NCI-H1417 treated with DMSO at 0.1 percent for 48 hours (cell line): ENCODE measurements at regions not wholly inside any gene's neighbourhood (a gene's known extent, or its start where the extent isn't known, plus 50 kb on each side); places are given as distances from the start of the nearest gene placed in this dataset.
"Not testable (repeated sequence)": the region's sequence is repeated elsewhere in the genome, so short reads cannot be mapped to it uniquely, and the experiment has no call there.

Experiments
- DNase-seq: peaks from one replicate; lab custom pipeline; 2025; lab: John Stamatoyannopoulos, UW

DNA sequence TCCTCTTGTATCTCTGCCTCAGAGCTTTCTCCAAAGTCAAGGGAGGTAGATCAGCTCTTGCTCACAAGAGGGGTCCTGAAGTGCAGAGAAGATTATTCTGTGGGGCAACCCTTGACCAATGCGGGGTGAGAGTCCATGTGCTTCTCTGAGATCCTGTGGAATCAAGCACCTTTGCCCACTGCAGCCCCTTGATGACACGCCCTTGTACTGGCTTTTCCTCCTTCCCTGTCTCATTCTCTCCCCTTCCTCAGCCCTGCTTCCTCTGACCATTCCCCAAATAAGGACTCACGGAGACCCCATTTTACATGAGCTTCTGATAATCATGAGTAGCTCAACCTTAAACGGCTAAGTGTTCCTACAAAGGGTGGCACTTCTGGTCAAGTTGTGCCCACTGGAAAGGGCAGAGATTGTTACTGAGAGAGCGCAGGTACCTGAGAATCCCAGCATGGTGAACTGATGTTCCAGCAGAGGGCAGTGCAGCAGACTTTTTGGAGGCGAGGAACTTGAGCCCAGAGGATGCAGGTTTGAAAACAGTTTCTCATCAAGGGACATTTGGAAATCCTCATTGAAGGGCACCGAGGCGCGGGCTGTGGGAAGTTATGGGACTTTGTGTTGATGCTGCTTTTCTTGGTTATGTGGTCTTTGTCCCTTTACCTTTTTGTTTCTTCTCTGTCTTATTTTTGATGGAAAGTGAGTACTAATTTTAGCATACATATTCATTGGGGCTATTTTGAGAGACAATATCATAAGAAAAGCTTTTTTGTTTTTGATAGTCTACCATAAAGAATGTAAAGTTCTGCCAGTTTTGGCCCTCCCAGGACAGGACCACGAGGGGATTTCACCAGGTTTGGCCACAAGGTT, 201.3 kb downstream of the RBM46 start:
- peak; percentile 22 for DNase-seq

DNA sequence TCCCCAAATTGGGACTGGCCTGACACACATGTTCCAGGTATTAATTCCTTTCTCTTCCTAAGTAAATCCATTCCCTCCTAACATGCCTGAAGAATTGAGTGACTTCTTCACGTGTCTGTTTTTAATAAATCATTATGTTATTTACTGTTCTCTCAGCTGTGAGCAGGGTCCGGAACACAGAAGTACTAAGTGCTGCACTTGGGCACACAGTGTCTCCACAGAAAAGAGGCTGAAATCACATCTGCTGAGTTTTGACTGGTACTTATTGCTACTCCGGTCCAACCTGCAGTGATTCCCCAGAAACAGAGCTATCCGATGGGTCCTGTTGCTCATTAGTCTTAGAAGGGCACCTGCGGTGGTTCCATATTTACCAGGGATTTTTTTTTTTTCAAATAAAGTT, 202.6 kb downstream of the RBM46 start:
- DNase-seq, result no peak

DNA sequence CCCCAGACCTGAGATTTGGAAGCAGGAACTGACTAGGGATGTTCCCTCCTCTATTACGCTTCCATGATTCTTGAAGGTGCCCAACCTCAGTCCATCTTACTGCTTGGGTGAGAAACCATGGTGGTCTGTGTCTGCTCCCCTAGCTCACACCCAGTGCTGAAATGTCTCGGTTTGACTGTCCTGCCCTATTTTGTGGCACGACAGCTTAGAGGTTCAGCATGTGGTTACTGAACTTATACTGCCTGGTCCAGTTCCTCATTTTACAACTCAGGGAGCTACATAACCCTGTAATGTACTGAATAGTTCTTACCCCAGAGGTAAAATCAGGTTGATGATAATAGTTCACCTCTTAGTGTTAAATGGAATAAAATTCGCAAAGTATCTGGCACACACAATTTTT, 203.1 kb downstream of the RBM46 start:
- no peak for DNase-seq

DNA sequence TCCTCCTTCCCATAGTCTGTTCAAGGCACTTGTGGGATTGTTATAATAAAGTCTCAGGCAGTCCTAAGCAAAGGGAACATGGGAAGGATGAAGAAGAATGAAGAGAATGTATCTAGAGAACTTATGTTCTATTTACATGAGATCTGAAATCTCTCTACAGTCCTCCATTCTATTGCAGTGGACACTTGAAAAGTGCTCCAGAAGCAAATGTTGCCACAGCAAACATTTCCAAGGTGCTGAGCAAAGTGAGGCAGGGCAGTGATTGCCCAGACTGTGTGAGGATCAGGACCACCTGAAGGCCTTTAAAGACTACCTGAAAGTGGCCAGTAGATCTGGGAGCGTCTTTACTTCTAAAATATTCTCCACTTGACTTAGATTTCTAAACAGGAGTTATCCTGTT, 203.5 kb downstream of the RBM46 start:
- no peak for DNase-seq

DNA sequence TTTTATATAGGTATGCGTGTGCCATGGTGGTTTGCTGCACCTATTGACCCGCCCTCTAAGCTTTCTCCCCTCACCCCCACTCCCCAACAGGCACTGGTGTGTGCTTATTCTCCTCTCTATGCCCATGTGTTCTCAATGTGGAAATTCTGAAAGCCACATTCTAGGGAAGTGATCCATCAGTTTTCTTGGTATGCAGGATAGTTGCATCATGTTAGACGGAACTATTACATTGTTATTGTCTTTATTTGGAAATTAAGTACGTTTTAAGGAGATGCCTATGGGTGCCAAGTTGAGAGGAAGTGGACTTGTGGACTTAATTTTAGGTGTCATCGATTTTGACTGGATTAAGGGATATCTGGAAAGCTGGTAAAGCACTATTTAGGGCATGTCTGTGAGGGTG, 204.6 kb downstream of the RBM46 start:
- DNase-seq, result no peak

DNA sequence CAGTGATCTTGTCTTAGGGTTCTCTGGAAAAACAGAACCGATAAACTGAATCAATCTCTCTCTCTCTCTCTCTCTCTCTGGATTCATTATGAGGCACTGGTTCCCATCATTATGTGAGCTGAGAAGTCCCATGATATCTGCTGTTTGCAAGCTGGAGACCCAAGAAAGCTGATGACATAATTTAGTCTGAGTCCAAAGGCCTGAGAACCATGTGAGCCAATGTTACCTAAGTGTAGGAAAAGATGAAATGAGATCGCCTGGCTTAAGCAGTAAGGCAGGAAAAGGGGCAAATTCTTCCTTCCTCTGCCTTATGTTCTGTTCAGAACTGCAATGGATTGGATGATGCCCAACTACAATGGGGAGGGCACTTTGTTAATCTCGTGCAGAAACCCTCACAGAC, 207.4 kb downstream of the RBM46 start:
- DNase-seq, result no peak

DNA sequence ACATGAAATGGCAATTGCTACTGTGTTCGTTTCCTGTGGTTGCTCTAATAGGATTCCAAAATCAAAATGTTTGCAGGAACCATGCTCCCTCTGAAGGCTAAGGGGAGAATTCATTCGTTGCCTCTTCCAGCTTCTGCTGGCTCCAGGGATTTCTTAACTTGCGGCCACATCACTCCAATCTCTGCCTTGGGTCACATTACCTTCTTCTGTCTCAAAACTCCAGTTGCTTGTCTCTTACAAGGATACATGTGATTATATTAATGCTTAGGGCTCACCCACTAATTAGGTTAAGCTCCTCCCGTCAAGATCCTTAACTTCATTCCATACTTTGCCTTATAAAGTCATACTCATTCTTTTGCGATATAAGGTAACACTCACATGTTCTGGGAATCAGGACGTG, 208.4 kb downstream of the RBM46 start:
- DNase-seq, result no peak

DNA sequence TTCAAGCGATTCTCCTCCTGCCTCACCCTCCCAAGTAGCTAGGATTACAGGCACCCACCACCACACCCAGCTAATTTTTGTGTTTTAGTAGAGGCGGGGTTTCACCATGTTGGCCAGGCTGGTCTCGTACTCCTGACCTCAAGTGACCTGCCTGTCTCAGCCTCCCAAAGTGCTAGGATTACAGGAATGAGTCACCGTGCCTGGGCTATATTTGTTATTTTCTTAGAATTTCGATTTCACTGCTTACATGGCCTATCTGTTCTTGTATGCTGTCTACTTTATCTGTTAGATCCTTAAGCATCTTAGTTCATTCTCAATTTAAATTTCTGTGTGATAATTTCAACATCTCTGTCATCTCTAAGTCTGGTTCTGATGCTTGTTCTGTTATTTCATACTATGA, 210.6 kb upstream of the NPY2R start:
- not testable (repeated sequence) for DNase-seq

DNA sequence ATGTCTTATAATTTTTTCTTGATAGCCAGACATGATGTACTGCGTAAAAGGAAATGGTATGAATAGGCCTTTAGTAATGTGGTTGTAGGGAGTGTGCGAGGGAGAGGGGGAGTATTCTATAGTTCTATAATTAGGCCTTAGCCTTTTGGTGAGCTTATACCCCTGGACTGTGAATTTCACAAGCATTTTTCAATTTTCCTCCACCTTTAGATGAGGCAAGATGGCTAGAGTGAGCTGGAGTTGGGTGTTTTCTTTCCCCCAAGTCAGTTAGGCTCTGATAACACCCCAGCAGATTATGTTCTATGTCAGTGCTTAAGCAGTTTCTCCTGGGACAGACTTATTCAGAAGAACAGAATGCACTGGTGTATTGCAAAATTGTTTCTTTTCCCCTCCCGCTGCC, 210.2 kb upstream of the NPY2R start:
- DNase-seq, result no peak

DNA sequence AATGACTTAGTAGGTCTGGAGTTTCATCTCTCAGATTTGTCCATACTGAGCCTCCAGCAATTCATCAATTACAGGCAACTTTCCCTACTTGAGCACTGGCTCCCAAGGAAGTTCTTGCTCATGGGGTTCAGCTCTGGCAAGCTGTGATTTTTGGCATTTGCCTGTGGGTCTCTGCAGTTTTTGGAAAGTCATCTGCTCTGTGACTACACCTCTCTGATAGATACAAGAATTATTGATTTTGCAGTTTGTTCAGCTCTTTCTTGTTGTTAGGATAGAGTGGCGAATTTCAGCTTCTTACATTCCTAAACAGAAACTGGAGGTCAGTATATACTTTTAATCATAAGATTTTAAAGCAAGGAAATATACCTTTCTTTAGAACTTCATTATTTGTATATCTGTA, 209.7 kb upstream of the NPY2R start:
- DNase-seq, result no peak

DNA sequence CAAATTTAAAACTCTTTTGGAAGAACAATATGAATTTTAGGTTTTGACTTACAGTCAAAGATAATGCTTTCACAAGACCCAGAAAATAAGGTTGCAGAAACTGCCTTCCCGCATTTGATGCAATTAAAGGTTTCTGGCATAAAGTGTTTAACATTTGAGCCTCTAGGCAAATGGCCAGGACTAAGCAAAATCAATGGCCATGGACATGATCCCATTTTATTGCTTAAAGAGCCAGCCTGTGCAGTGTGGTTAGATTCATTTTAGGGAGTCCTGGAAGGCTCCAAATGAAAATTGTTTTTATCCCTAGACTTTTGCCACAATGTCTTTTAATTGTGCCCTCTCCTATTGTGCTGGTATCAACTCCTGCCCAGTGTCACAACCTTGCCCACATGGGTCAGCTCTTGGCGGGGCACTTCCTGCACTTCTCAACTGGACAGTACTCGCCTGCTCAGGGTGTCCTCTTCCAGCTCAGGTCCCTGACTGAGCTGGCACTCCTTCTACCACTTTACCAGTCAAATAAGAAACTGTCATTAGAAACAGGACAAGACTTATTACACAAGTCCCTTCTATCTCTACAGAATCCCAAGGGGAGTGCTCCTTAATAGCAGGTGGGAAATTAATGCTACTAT, 208.4 kb upstream of the NPY2R start:
- DNase-seq, result no peak

DNA sequence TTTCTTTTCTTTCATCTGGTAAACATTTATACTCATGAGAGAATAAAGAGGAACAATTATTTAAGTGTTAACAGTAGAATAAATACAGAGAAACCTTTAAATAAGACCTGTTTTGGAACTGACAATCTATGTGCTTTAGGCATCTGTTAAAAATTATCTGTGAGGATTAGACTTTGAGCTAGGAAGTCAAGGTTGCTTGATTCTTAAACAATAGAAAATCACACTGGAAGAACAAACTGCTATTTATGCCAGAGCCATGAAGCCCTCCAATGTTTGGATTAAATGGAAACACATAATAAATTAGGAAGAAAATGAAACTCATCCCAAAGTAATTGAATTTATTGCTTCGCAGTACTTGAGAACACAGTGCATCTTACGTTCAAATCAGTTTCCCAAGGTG, 207.2 kb upstream of the NPY2R start:
- no peak for DNase-seq

DNA sequence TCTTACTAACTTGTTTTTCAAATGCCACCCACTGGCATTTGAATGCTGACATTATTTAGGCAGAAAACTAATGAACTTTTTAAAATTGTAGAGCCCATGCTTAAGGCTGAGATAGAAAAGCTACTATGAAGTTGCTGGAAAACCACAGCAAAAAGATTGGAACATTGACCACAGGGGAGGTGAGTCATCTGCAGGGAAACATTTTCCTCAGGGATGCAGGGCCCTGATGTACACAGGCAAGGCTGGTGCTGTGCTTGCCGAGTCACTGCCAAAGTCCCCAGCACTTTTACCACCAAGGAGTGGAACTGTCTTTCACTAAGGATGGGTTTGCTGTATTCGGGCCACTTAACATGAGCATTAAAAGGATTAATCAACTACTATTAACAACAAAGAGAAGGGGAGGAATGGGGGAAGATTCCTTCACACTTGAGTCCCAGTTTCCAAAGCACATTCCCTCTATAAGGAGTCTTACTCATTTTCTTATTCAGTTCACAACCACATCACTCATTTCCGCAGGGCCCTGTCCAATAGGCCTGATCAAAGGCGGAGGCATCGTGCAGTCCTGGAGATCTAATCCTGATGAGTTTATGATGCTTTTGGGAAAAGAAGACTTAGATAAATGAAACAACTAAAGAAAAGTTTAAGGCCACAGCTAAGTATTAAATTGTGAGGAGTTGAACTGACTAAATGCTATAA, 202.9 kb upstream of the NPY2R start:
- DNase-seq, result no peak

DNA sequence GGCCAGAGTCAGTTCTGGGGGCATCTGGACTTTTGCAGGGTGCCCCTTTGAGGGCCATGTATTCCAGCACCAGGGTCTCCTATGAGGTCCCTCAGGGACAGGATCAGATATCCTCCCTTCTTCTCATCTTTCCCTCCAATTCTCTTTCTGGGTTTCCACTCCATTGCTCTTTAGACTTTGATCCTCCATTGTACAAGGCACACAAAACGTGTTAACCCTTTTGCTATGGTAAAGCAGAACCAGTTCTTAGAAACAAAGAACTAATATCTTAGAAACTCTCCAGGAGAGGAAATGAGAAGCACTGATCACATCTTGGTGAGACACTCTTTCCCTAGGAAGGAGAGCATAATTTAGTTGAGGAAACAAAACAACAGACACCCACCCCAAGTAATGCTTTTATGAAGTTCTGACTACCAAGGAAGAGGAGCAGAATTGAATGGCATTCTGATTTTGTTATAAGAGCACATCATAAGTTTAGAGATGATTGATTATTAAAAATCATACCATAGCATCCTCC, 200.7 kb upstream of the NPY2R start:
- DNase-seq, result no peak

DNA sequence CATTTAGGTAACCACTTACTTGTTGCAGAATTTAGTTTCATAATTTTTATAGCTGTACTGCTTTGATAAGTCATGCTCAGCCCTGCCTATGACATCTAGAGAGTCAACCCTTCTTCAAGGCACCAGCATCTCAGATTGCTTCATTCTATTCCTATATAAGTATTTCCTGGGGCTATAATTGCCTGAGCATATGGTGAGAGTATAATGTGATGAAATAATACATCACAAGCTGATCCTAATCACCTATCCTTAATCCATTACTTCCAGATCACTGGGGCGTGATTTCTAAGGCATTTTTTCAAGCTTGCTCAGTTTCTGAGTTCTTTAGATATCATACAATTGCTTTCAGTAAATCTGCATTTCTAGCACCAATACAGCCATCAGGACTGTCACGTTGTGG, 200.0 kb upstream of the NPY2R start:
- DNase-seq, result no peak

DNA sequence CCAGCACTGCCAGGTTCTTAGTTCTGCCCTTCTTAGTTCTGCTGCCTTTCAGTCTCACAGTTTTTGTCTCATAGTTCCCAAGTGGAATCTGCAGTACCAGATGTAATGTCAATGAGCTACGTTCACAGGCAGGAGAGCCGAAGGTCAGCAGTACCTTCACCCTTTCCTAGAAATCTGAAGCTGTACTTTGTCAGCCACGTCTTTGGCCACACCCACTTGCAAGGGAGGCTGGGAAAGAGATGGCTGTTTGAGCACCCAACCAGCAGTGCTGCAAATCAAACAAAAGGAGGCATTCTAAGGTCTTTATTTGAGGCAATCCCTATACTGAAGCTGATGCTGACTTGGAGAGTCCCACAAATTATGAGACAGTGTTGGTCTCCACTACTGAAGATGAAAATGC, 199.1 kb upstream of the NPY2R start:
- no peak for DNase-seq

DNA sequence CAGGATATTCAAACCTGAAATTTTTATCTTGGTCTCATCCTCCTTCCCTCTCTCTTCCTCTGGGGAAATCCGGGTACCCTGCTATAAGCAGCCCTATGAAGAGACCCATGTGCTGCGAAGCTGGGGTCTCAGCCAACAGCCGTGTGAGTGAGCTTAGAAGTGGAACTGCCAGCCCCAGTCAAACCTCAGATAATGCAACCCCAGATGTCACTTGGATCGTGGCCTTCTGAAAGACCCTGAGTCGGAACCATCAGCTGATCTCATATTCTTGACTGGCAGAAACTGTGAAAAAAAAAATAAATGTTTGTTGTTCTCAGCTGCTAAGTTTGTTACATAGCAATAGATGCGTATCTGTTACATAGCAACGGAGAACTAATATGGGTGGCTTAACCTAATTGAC, 198.1 kb upstream of the NPY2R start:
- DNase-seq, result no peak

DNA sequence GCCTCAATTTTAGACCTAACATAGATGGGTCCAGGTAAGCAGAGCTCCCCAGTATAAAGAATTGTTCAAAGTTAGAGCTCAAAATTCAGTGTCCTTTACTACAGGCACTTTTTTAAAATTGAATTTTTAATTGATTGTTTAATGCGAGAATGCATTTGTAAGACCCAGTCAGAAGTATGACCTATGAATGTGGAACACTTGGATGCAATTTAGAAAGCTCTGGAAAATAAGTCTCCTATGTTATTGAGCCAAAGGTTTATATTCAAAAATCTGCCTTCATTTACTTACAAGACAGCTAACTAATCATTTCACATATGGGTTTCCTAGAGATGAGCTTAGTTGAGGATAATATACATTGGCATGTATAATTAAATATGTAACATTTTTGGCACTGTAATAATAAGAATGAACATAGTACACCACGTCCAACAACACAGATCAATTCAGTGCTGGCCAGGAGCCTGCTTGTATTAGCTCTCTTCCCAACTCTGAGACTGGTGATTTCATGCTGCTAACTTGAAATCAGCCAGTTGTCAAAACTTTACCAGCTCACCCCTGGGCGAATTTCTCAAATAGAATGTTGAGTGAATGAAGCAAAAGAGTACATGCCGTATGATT, 197.2 kb upstream of the NPY2R start:
- no peak for DNase-seq

DNA sequence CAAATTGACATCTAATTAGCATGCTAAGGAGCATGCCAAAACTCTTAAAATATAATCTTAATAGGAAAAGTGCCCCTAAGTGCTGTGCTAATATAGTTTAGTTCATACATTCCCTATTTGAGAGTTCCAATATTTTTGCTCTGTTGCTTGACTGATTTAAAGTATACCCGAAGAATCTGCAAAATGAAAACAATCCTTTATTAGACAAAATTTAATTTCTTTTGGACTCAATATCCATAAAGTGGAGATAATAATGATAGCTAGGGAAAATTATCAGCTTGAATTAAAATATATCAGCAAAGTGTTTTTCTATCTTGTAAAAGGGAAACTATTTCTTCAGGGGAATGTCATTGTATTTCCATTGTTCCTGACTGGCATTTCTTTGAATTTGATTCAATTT, 196.0 kb upstream of the NPY2R start:
- DNase-seq, result no peak

DNA sequence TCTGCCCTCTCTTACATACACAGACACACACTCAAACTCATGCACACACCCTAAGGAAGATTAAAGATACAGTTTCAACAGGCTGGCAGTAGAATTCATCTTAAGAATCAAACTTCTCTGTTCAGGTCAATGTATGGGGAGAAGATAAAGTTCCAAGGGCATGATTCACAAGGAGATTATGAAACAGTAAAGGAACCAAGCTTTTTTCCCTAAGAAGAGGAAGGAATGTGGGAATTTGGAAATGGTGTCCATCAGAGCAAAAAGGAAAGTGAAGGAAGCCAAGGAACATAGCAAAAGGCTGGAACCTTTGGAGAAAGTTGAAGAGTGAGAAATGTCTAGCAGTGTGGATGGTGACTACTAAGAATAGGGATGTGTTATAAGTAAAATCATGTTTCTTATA, 191.0 kb upstream of the NPY2R start:
- no peak for DNase-seq

DNA sequence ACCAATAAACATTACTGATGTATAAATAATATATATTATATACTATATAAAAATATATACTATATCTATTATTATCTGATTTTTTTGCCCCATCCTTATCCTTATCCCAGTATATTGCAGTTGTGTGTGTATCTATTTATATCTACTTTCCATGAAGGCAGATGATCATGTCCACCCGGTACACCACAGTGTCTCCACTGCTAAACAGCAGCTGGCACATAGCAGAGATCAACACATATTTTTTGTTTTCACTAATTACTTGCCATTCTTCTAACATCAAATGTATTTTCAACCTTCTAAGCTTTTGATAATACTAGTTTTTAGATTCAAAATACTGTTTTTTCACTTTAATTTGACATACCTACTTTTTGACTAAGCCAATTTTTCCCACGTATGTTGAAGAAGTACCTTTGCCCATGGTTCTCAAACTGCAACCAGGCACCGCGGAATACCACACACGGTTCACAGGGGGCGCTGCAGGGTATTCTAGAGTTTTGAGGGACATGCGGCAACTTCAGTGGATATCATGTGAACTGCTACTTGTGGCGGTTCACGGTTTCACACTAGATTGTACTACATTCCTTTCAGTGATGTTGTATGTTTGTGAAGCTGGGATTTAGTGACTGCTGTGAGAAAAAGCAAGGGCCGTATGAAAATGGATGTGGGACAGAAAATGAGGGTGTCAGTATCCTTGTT, 182.5 kb upstream of the NPY2R start:
- no peak for DNase-seq

DNA sequence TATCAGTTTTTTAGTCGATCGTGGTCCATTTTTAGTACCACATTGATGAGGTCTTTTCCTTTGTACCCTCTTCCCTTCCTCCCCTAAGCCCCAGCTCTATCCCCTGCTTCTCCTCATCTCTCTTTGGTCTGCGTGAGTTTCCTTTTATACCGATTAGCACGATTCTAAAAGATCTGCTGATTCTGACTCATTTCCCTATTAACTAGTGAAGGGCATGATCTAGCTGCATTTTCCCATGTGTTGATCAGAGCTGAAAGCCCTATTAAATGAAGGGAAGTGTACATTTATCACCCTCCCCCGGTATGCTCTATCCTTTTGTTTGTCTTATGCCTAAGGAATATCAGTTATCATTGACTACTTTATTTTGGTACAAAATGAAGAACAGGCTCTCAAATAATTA, 181.7 kb upstream of the NPY2R start:
- DNase-seq, result no peak
